HL-60 (cell line): ENCODE measurements at regions not wholly inside any gene's neighbourhood (a gene's known extent, or its start where the extent isn't known, plus 50 kb on each side); places are given as distances from the start of the nearest gene placed in this dataset.

Source experiments
- DNase-seq, 2 experiments: peaks; one replicate each; pipeline ENCODE4 v3.0.0-alpha.2; 2010 to 2020; ENCODE audit warnings: low read depth in 1 of 2, low spot score in 1 of 2
- H3K27ac ChIP-seq: fragments of 250-450 bp; sonication (Bioruptor Pico); replicated peaks from 2 replicates; pipeline ENCODE4 v1.5.1; 2020; ENCODE audit warnings: mild to moderate bottlenecking, moderate library complexity
- H3K27me3 ChIP-seq: fragments of 250-450 bp; sonication (Bioruptor Pico); 2 replicates; pipeline ENCODE4 v1.5.1; 2021; ENCODE audit warnings: mild to moderate bottlenecking, moderate library complexity; ENCODE audit not compliant: insufficient read depth, poor library complexity, severe bottlenecking
- H3K4me3 ChIP-seq: replicated peaks from 2 replicates; pipeline ENCODE4 v1.5.1; 2011; ENCODE audit warnings: mild to moderate bottlenecking, control low read depth, low read length; ENCODE audit not compliant: insufficient read depth
- CTCF ChIP-seq: IDR thresholded peaks from one replicate; pipeline ENCODE4 v1.5.1; 2011; ENCODE audit warnings: low read length, control low read depth, inconsistent platforms; ENCODE audit not compliant: insufficient read depth
- GABPA ChIP-seq: IDR thresholded peaks from 2 replicates; pipeline ENCODE4 v1.6.1; 2012; ENCODE audit warnings: low read depth
- POLR2AphosphoS5 ChIP-seq: IDR thresholded peaks from 2 replicates; pipeline ENCODE4 v1.6.1; 2012; ENCODE audit warnings: low read depth
- REST ChIP-seq: IDR thresholded peaks from 2 replicates; pipeline ENCODE4 v1.6.1; 2012; ENCODE audit warnings: low read depth; ENCODE audit not compliant: insufficient replicate concordance
- SPI1 ChIP-seq: IDR thresholded peaks from 2 replicates; pipeline ENCODE4 v1.6.1; 2012; ENCODE audit warnings: low read depth, mild to moderate bottlenecking, borderline replicate concordance

DNA sequence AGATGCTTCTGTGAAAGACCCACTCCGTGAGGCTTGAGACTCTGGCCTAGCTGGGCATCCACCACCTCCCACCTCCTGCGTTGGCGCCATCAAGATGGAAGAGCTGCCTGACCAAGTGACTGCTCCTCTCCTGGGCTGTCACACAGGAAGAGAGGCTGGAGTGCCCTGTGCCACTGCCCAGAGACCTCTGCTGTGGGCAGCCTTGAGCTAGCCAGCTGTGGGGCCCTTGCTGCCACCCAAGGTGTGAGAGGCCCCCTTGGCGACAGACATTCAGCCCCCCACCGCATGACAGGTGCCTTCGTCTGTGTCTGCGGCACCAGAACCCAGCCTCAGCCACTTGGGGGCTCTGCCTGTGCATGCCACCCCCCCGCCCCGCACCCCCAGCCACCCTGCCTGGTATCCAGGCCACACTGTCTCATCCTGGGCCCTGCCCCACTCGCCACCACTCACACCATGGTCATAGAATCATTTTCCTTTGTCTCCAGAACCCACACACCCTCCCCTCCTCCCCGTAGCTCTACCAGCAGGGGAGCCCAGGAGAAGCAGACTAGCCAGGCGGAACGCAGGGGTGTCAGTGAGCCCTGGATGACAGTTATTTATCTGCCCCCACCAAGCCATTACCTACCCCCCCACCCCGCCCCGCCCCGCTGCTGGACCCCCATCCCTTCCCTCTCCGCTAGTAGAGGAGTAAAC, 120.9 kb upstream of the LHX1 start:
- TF ChIP-seq CTCF: no peak
- no peak for TF ChIP-seq SPI1
- no peak for TF ChIP-seq POLR2AphosphoS5
- no peak for TF ChIP-seq REST
- no peak for TF ChIP-seq GABPA
- no peak overlapping the region for H3K4me3 ChIP-seq
- DNase-seq: no peak
- H3K27me3 ChIP-seq: peaks cover 2% of the 10 kb centered on the region
- H3K27ac ChIP-seq: no peak overlapping the region

DNA sequence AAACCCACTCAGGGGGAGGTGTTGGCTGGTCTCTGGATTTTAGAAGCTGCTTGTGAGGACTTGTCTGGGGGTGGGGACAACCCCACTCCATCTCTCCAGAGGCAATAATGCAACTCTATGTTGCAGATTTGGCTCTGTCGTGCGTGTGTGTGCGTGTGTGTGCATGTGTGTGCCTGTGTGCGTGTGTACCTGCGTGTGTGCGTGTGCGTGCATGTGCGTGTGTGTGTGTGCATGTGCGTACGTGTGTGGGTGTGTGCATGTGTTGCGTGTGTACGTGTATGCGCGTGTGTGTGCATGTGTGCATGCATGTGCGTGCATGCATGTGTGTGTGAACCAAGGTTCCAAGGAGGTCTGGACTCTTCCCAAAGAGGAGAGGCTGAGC, 120.4 kb upstream of the LHX1 start:
- DNase-seq: no peak
- Histone ChIP-seq H3K27ac (no peak overlapping the region), H3K27me3 (peaks cover 5% of the 10 kb centered on the region), H3K4me3 (no peak overlapping the region)
- TF ChIP-seq POLR2AphosphoS5: no peak
- TF ChIP-seq CTCF: no peak
- no peak for TF ChIP-seq REST
- TF ChIP-seq GABPA: no peak
- TF ChIP-seq SPI1: no peak

GRCh38 chr17:36817483-36818048, 119.7 kb upstream of the LHX1 start:
- DNase-seq: no peak
- no peak for TF ChIP-seq POLR2AphosphoS5
- Histone ChIP-seq H3K27ac (no peak overlapping the region), H3K4me3 (no peak overlapping the region), H3K27me3 (peaks cover 5% of the 10 kb centered on the region)

DNA sequence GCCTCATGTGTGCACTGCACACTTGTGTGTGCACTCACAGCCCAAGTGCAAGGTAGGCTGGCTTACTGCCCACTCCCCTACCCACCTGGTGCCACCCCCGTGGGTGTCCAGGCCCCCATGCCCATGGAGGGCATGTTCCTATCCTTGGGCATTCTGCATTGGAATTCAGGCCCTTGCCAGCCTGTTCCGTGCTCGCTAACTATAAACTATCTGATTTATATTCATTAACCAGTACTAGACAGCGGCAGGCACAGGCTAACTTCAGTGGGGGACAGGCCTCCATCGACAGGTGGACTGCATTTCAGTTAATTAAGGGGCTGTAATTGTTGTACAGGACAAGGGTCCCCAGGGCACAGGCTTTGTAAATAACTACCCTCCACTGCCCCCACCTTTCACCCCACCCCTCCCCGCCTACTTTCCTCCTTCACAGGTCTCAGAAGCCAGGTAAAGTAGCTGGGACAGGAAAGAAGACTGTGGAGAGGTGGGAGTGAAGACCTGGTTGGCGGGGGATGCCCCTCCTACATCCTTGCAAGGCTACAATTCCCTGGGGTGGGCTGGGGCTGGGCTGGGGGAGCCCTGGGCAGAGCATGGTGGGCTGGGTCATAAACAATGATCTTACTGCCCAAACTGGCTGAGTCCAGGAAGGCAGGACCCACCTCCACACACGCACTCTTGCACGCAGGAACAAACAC, 119.0 kb upstream of the LHX1 start:
- no peak for DNase-seq
- Histone ChIP-seq H3K4me3 (no peak overlapping the region), H3K27ac (no peak overlapping the region), H3K27me3 (peaks cover 3% of the 10 kb centered on the region)
- TF ChIP-seq CTCF (no peak), SPI1 (no peak)
